ENCODE measurements at regions not wholly inside any gene's neighbourhood (a gene's known extent, or its start where the extent isn't known, plus 50 kb on each side); places are given as distances from the start of the nearest gene placed in this dataset.

GRCh38 chr18:77906103-77906892 is 656.6 kb downstream of the GALR1 start:
- no peak for DNase-seq (ENCODE audit: low read depth)

- DNase-seq (ENCODE audit: low read depth), result no peak
These were observed 660.7 kb downstream of the GALR1 start for GRCh38 chr18:77910347-77910746.

GRCh38 chr18:77911971-77912605 is 662.4 kb downstream of the GALR1 start:
- no peak for DNase-seq (ENCODE audit: low read depth)

GRCh38 chr18:77918730-77919129 is 669.1 kb downstream of the GALR1 start:
- DNase-seq (ENCODE audit: low read depth), result no peak

GRCh38 chr18:77919923-77920322 is 670.3 kb downstream of the GALR1 start:
- DNase-seq (ENCODE audit: low read depth), result no peak

GRCh38 chr18:77935342-77935741 is 685.7 kb downstream of the GALR1 start:
- no peak for DNase-seq (ENCODE audit: low read depth)

GRCh38 chr18:77940566-77940965 is 690.9 kb downstream of the GALR1 start:
- DNase-seq (ENCODE audit: low read depth), result no peak

GRCh38 chr18:77944533-77944932 is 694.9 kb downstream of the GALR1 start:
- no peak for DNase-seq (ENCODE audit: low read depth)

- DNase-seq (ENCODE audit: low read depth), result no peak
These were observed 698.9 kb downstream of the GALR1 start for GRCh38 chr18:77948567-77948966.

GRCh38 chr18:77949355-77949973 is 699.8 kb downstream of the GALR1 start:
- DNase-seq (ENCODE audit: low read depth), result no peak

GRCh38 chr18:77959248-77959647 is 709.6 kb downstream of the GALR1 start:
- DNase-seq (ENCODE audit: low read depth), result no peak

- no peak for DNase-seq (ENCODE audit: low read depth)
These were observed 711.3 kb downstream of the GALR1 start for GRCh38 chr18:77960791-77961410.

GRCh38 chr18:77967071-77967470 is 717.4 kb downstream of the GALR1 start:
- DNase-seq (ENCODE audit: low read depth), result no peak

GRCh38 chr18:77967791-77968190 is 718.1 kb downstream of the GALR1 start:
- DNase-seq (ENCODE audit: low read depth), result no peak

GRCh38 chr18:77969972-77970371 is 720.3 kb downstream of the GALR1 start:
- DNase-seq (ENCODE audit: low read depth), result no peak

- DNase-seq (ENCODE audit: low read depth), result no peak
These were observed 721.2 kb downstream of the GALR1 start for GRCh38 chr18:77970814-77971213.

- no peak for DNase-seq (ENCODE audit: low read depth)
These were observed 724.1 kb downstream of the GALR1 start for GRCh38 chr18:77973745-77974144.

- no peak for DNase-seq (ENCODE audit: low read depth)
These were observed 724.7 kb downstream of the GALR1 start for GRCh38 chr18:77974329-77974728.

- DNase-seq (ENCODE audit: low read depth), result no peak
These were observed 727.7 kb downstream of the GALR1 start for GRCh38 chr18:77977331-77977730.

- no peak for DNase-seq (ENCODE audit: low read depth)
These were observed 730.6 kb downstream of the GALR1 start for GRCh38 chr18:77980275-77980674.

- DNase-seq (ENCODE audit: low read depth), result no peak
These were observed 732.2 kb downstream of the GALR1 start for GRCh38 chr18:77981874-77982273.

GRCh38 chr18:77983270-77983669 is 733.6 kb downstream of the GALR1 start:
- no peak for DNase-seq (ENCODE audit: low read depth)

GRCh38 chr18:77984178-77984577 is 734.5 kb downstream of the GALR1 start:
- DNase-seq (ENCODE audit: low read depth), result no peak
